Activated T-cell treated with anti-CD3 and anti-CD28 coated beads, Interleukin-2, amount 50 U/mL, for 72 hours (primary cell): ENCODE measurements at regions not wholly inside any gene's neighbourhood (a gene's known extent, or its start where the extent isn't known, plus 50 kb on each side); places are given as distances from the start of the nearest gene placed in this dataset.

Source experiments
- ATAC-seq, 2 donors: fragments of 150-1000 bp; cut with Tn5 transposase; replicated peaks in 1 of 2; 2 replicates each; pipeline ENCODE4 v1.10.0; 2021; ENCODE audit warnings: moderate library complexity in 2 of 2, mild to moderate bottlenecking in 1 of 2
- DNase-seq, 2 donors: peaks; one replicate each; pipeline ENCODE4 v3.0.0; 2021 to 2022; ENCODE audit warnings: mixed read lengths in 1 of 2
- H3K27ac Mint-ChIP-seq: one replicate; pipeline ENCODE4 v1.8.0; 2022; ENCODE audit warnings: mild to moderate bottlenecking, moderate library complexity, mixed read lengths
- H3K27me3 Mint-ChIP-seq: one replicate; pipeline ENCODE4 v1.8.0; 2022; ENCODE audit warnings: low read depth, mixed read lengths
- H3K36me3 Mint-ChIP-seq, 2 donors: one replicate each; pipeline ENCODE4 v1.8.0; 2022; ENCODE audit warnings: mixed read lengths in 2 of 2, mild to moderate bottlenecking in 1 of 2; ENCODE audit not compliant: insufficient read depth in 2 of 2
- H3K4me1 Mint-ChIP-seq: one replicate; pipeline ENCODE4 v1.8.0; 2022; ENCODE audit warnings: low read depth, mixed read lengths
- H3K4me3 Mint-ChIP-seq, 2 donors: one replicate each; pipeline ENCODE4 v1.8.0; 2022; ENCODE audit warnings: mild to moderate bottlenecking in 2 of 2, mixed read lengths in 2 of 2, moderate library complexity in 2 of 2
- H3K9me3 Mint-ChIP-seq, 2 donors: one replicate each; pipeline ENCODE4 v1.8.0; 2022; ENCODE audit warnings: mixed read lengths in 2 of 2

DNA sequence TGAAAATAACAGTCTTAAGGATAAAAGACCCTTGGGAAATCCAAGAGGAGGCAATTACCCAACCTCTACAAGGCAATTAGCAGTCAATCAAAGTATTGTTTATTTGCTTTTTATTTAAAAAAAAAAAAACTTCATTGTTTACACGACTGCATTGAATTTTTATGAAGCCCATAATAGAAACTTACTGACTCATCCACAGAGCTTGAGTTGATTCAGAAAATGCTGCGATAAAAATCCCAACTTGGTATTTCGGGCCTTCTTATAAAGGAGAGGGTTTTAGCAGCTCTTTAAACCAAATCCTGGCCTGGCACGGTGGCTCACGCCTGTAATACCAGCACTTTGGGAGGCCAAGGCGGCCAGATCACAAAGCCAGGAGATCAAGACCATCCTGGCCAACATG lies 69.2 kb upstream of the PALS2 start:
- H3K36me3 Mint-ChIP-seq = no peaks in the 10 kb centered on the region
- H3K27me3 Mint-ChIP-seq = no peaks in the 10 kb centered on the region
- no peak overlapping the region for H3K4me3 Mint-ChIP-seq

DNA sequence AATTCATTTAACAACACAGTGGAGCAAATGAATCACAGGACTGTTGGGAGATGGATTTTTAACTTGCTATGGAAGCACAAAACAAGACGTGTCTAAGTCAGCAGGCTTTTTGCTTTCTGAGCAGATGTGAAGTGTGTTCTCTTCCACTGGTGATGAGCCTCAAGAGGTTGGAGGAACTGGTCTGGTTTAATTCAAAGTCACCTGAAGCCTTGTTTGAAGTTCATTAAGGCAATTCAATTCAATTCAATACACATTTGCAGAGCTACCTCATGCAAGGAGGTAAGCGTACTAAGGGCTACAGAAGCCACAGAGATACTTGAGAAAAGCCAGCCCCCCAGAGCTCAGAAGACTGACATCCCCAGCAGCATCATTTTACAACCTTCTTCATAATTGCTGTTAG lies 68.4 kb upstream of the PALS2 start:
- H3K27me3 Mint-ChIP-seq = no peaks in the 10 kb centered on the region
- no peaks in the 10 kb centered on the region for H3K36me3 Mint-ChIP-seq
- H3K4me3 Mint-ChIP-seq = no peak overlapping the region
- DNase-seq = no peak
- no peaks in the 10 kb centered on the region for H3K4me1 Mint-ChIP-seq
- ATAC-seq = no peak
- no peak overlapping the region for H3K27ac Mint-ChIP-seq
- peaks cover 0 to 1% of the 10 kb centered on the region in 2 donors for H3K9me3 Mint-ChIP-seq

More for the DNA sequence above, 69.2 kb upstream of the PALS2 start:
- DNase-seq (no peak), ATAC-seq (no peak)
- Mint-ChIP-seq H3K9me3 (peaks cover 0 to 1% of the 10 kb centered on the region in 2 donors), H3K27ac (no peak overlapping the region), H3K4me1 (no peaks in the 10 kb centered on the region)

DNA sequence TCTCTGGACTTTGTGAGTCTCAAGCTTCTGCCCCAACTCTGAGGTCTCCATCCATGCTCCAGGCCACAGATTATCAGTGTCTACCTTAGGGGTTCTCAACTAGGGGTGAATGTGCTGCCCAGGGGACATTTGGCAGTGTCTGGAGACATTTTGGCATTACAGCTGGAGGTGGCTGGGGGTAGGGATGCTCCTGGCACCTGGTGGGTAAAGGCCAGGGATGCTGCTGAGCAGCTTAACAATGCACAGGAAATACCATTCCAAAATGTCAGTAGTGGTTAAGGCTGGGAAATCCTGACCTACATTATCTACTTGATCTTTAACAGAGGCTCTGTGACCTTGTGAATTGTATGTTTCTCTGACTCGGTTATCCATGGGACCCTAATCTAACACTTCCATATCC lies 67.3 kb upstream of the PALS2 start:
- Mint-ChIP-seq H3K4me1 (no peaks in the 10 kb centered on the region), H3K4me3 (no peak overlapping the region), H3K9me3 (peaks cover 0 to 1% of the 10 kb centered on the region in 2 donors), H3K36me3 (no peaks in the 10 kb centered on the region), H3K27ac (no peak overlapping the region), H3K27me3 (no peaks in the 10 kb centered on the region)
- DNase-seq (no peak), ATAC-seq (no peak)

DNA sequence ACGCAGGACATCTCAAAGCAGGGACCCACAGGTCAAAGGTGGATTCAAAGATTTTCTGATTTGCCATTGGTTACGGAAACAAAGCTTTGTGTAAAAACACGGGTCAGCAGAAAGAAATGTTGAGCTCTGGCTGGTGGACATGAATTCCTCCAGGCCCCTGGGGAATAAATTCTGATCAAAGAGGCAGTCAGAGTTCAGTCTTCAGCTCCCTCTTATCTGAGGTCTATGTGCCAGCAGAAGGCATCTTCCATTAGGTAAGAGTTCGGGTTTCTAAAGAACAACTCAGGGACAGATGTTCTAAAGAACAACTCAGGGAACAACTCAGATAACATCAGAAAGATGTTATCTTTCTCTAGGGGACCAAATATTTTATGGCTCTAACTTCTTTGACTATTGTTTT lies 64.9 kb upstream of the PALS2 start:
- Mint-ChIP-seq H3K36me3 (no peaks in the 10 kb centered on the region), H3K9me3 (peaks cover 0 to 1% of the 10 kb centered on the region in 2 donors), H3K27me3 (peaks cover 2% of the 10 kb centered on the region), H3K4me3 (no peak overlapping the region), H3K27ac (no peak overlapping the region), H3K4me1 (no peaks in the 10 kb centered on the region)
- no peak for ATAC-seq
- no peak for DNase-seq

DNA sequence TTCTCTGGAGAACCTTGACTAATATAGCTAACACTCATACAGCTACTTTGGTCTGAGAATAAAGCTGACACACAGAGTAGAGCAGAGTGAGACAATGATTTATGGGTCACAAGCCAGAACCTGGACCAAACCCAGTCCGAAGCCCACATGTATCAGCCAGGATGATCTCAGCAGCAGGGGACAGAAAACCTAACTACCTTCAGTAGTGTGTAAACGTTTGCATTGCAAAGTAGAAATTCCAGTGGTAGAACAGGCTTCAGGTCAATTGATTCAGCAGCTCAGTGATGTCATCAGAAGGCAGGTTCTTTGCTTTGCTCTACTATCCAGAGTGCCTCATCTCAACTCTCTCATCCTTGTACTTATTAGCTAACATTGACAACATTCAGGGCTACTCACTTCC lies 62.5 kb upstream of the PALS2 start:
- Mint-ChIP-seq H3K9me3 (peaks cover 0 to 1% of the 10 kb centered on the region in 2 donors), H3K4me1 (no peaks in the 10 kb centered on the region), H3K27ac (no peak overlapping the region), H3K27me3 (peaks cover 7% of the 10 kb centered on the region), H3K4me3 (no peak overlapping the region), H3K36me3 (no peaks in the 10 kb centered on the region)
- DNase-seq (no peak), ATAC-seq (no peak)

DNA sequence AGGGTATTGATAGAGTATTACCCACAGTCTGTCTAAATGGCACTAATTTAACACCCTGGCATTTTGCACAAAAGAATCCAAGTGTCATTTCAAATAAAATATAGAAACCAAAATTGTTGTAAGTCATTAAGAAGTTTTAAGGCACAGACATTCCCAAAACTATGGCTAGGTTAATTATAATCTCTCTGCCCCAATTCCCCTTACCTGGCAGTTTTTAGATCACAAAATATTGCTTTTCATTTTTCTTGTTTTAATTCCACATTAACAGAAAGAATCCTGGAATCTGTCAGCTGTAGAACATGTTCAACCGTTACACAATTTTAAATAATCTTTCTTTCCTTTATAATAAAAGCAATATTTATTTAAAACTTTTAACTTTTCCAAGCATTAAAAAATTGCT lies 56.1 kb upstream of the PALS2 start:
- no peak overlapping the region for H3K27ac Mint-ChIP-seq
- DNase-seq (no peak), ATAC-seq (no peak)
- H3K4me1 Mint-ChIP-seq = no peaks in the 10 kb centered on the region
- H3K4me3 Mint-ChIP-seq = no peak overlapping the region
- H3K36me3 Mint-ChIP-seq = no peaks in the 10 kb centered on the region
- peaks cover 31% of the 10 kb centered on the region for H3K27me3 Mint-ChIP-seq
- no peaks in the 10 kb centered on the region for H3K9me3 Mint-ChIP-seq

DNA sequence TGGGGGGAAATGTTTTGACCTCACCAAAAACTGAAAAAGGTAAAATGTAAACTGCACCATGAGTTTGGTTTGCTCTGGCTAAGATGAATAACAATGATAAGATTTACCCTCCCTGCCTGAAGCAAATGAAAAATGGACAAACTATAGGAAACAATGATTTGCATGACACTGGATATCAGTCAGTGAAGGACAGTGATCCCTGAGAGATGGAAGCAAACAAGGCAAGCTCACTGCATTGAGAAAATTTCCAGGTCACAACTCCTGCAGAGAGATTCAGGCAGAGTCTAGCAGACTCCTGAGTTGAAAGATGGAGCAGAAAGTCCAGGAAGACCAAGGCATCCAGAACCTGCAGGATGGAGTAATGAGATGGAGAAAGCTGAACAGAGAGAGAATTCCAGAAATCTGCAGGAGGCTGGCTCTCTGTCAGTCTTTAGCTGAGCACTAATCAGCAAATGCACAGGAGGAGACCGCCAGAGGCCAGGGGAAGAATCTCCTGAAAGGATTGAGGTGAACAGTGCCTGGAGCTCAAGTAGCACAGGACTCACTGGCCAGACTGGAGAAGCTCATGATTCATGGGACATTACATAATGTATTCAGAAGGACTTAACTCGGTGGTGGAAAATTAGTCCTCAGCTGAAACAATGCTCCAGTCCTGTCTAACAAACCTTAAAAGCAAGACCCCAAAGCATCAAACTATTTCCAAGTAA lies 51.2 kb upstream of the PALS2 start:
- ATAC-seq (no peak), DNase-seq (no peak)
- H3K9me3 Mint-ChIP-seq = no peaks in the 10 kb centered on the region
- H3K27me3 Mint-ChIP-seq = peaks cover 36% of the 10 kb centered on the region
- no peak overlapping the region for H3K27ac Mint-ChIP-seq
- no peaks in the 10 kb centered on the region for H3K4me1 Mint-ChIP-seq
- H3K36me3 Mint-ChIP-seq = no peaks in the 10 kb centered on the region
- H3K4me3 Mint-ChIP-seq = no peak overlapping the region
